Liver (tissue), 8 donors: ENCODE measurements at regions not wholly inside any gene's neighbourhood (a gene's known extent, or its start where the extent isn't known, plus 50 kb on each side); places are given as distances from the start of the nearest gene placed in this dataset.
A peak's percentile ranks its signal among the peaks of the same experiment; 100 is the strongest.

Experiments used
- DNase-seq: peaks from one replicate; pipeline ENCODE4 v3.0.0-alpha.2; 2017; ENCODE audit warnings: low spot score
- H3K27ac ChIP-seq, 2 donors: one replicate each; pipeline ENCODE4 v1.7.0; 2013; ENCODE audit warnings: inconsistent platforms in 2 of 2, low read length in 2 of 2, control low read depth in 1 of 2, low read depth in 1 of 2, mild to moderate bottlenecking in 1 of 2
- H3K27me3 ChIP-seq, 4 donors: one replicate each; pipeline versions ENCODE4 v1.6.1 to v1.7.0; 2013; ENCODE audit warnings: low read length in 3 of 4, inconsistent platforms in 1 of 4, mild to moderate bottlenecking in 1 of 4, moderate library complexity in 1 of 4; ENCODE audit not compliant: control insufficient read depth in 4 of 4, insufficient read depth in 4 of 4
- H3K36me3 ChIP-seq, 4 donors: one replicate each; pipeline versions ENCODE4 v1.6.1 to v1.7.0; 2013; ENCODE audit warnings: low read length in 3 of 4, mild to moderate bottlenecking in 3 of 4, low read depth in 1 of 4, moderate library complexity in 1 of 4; ENCODE audit not compliant: control insufficient read depth in 4 of 4, insufficient read depth in 3 of 4
- H3K4me1 ChIP-seq, 4 donors: one replicate each; pipeline versions ENCODE4 v1.6.1 to v1.7.0; 2013; ENCODE audit warnings: low read length in 3 of 4, mild to moderate bottlenecking in 3 of 4, moderate library complexity in 1 of 4; ENCODE audit not compliant: control insufficient read depth in 4 of 4, insufficient read depth in 4 of 4
- H3K4me3 ChIP-seq, 3 donors: one replicate each; pipeline versions ENCODE4 v1.6.1 to v1.7.0; 2013; ENCODE audit warnings: low read length in 3 of 3, control low read depth in 1 of 3, low read depth in 1 of 3, mild to moderate bottlenecking in 1 of 3
- H3K9ac ChIP-seq, 2 donors: one replicate each; pipeline ENCODE4 v1.7.0; 2013; ENCODE audit warnings: low read length in 2 of 2, mild to moderate bottlenecking in 2 of 2, moderate library complexity in 2 of 2, control low read depth in 1 of 2, low read depth in 1 of 2
- H3K9me3 ChIP-seq, 4 donors: one replicate each; pipeline versions ENCODE4 v1.6.1 to v1.7.0; 2013; ENCODE audit warnings: low read length in 3 of 4; ENCODE audit not compliant: control insufficient read depth in 4 of 4
- CTCF ChIP-seq: fragments of 150-350 bp; IDR thresholded peaks from 2 replicates; pipeline ENCODE4 v1.5.1; 2017; ENCODE audit warnings: improper control_type of control experiment, low read depth, low read length; ENCODE audit not compliant: missing input control
- EGR1 ChIP-seq, 2 donors: IDR thresholded peaks; 2 replicates each; pipeline ENCODE4 v1.6.1; 2016 to 2018; ENCODE audit warnings: antibody characterized with exemption in 2 of 2, low read depth in 2 of 2
- FOXA1 ChIP-seq: IDR thresholded peaks from 2 replicates; pipeline ENCODE4 v1.6.1; 2016; ENCODE audit warnings: antibody characterized with exemption
- FOXA2 ChIP-seq: IDR thresholded peaks from 2 replicates; pipeline ENCODE4 v1.6.1; 2016; ENCODE audit warnings: antibody characterized with exemption
- GABPA ChIP-seq, 2 donors: IDR thresholded peaks in 1 of 2; conservative IDR thresholded peaks in 1 of 2; 2 replicates each; pipeline ENCODE4 v1.6.1; 2016; ENCODE audit warnings: antibody characterized with exemption in 2 of 2, mild to moderate bottlenecking in 1 of 2, moderate library complexity in 1 of 2
- HNF4A ChIP-seq, 2 donors: conservative IDR thresholded peaks; 2 replicates each; pipeline ENCODE4 v1.6.1; 2016; ENCODE audit warnings: antibody characterized with exemption in 2 of 2, mild to moderate bottlenecking in 2 of 2
- HNF4G ChIP-seq: IDR thresholded peaks from 2 replicates; pipeline ENCODE4 v1.6.1; 2016; ENCODE audit warnings: antibody characterized with exemption
- JUND ChIP-seq, 2 donors: IDR thresholded peaks; 2 replicates each; pipeline ENCODE4 v1.6.1; 2016; ENCODE audit warnings: antibody characterized with exemption in 2 of 2
- MAX ChIP-seq: IDR thresholded peaks from 2 replicates; pipeline ENCODE4 v1.6.1; 2016; ENCODE audit warnings: antibody characterized with exemption
- NR2F2 ChIP-seq: IDR thresholded peaks from 2 replicates; pipeline ENCODE4 v1.6.1; 2016; ENCODE audit warnings: antibody characterized with exemption
- RAD21 ChIP-seq, 2 donors: IDR thresholded peaks; 2 replicates each; pipeline ENCODE4 v1.6.1; 2016; ENCODE audit warnings: antibody characterized with exemption in 2 of 2, mild to moderate bottlenecking in 2 of 2
- REST ChIP-seq: IDR thresholded peaks from 2 replicates; pipeline ENCODE4 v1.6.1; 2016; ENCODE audit warnings: antibody characterized with exemption, mild to moderate bottlenecking
- RXRA ChIP-seq, 2 donors: IDR thresholded peaks; 2 replicates each; pipeline ENCODE4 v1.6.1; 2017 to 2018; ENCODE audit warnings: antibody characterized with exemption in 2 of 2, mild to moderate bottlenecking in 1 of 2
- SP1 ChIP-seq: IDR thresholded peaks from 2 replicates; pipeline ENCODE4 v1.6.1; 2018; ENCODE audit warnings: antibody characterized with exemption, mild to moderate bottlenecking
- TAF1 ChIP-seq: conservative IDR thresholded peaks from 2 replicates; pipeline ENCODE4 v1.6.1; 2016; ENCODE audit warnings: antibody characterized with exemption, mild to moderate bottlenecking
- YY1 ChIP-seq: IDR thresholded peaks from 2 replicates; pipeline ENCODE4 v1.6.1; 2016; ENCODE audit warnings: antibody characterized with exemption, mild to moderate bottlenecking
- ZBTB33 ChIP-seq: IDR thresholded peaks from 2 replicates; pipeline ENCODE4 v1.6.1; 2016; ENCODE audit warnings: antibody characterized with exemption
- WGBS: extraction: QIAGEN DNeasy Blood & Tissue Kit; methylation state at CpG from one replicate; pipeline ENCODE4 v1.1.7; 2013; 5-methylcytosine and 5-hydroxymethylcytosine counted together
- donor health status: healthy.
- donor health status: healthy.
- donor health status: healthy.
- donor health status: healthy.
- donor health status: healthy.

- Histone ChIP-seq H3K27ac (no peak overlapping the region), H3K4me3 (no peak overlapping the region), H3K27me3 (no peaks in the 10 kb centered on the region), H3K9ac (no peak overlapping the region), H3K36me3 (no peaks in the 10 kb centered on the region), H3K9me3 (no peaks in the 10 kb centered on the region), H3K4me1 (peaks cover 0 to 3% (median 0%) of the 10 kb centered on the region in 4 donors)
- WGBS: 41% methylated on average over 16 of the region's 16 CpGs
- peak; percentile 80 for DNase-seq
- TF ChIP-seq MAX (no peak), RAD21 (IDR thresholded peaks at IDR 0.05) (peak; percentile 100), EGR1 (IDR thresholded peaks at IDR 0.05; ENCODE audit: low read depth in 2 of 2) (no peak), CTCF (peak; percentile 97), ZBTB33 (no peak)
Observed at GRCh38 chr1:84753516-84754385, 63.5 kb upstream of the SSX2IP start.

- H3K4me1 ChIP-seq: peaks cover 0 to 3% (median 0%) of the 10 kb centered on the region in 4 donors
- H3K9me3 ChIP-seq: no peaks in the 10 kb centered on the region
- H3K36me3 ChIP-seq: no peaks in the 10 kb centered on the region
- DNase-seq: no peak
- 71% methylated on average over 6 of the region's 6 CpGs for WGBS
- no peak overlapping the region for H3K9ac ChIP-seq
- H3K4me3 ChIP-seq: no peak overlapping the region
- no peaks in the 10 kb centered on the region for H3K27me3 ChIP-seq
- H3K27ac ChIP-seq: no peak overlapping the region
- no peak for TF ChIP-seq GABPA (IDR thresholded peaks at IDR 0.05 in 1 of 2, conservative IDR thresholded peaks at IDR 0.05 in 1 of 2)
- TF ChIP-seq EGR1 (IDR thresholded peaks at IDR 0.05; ENCODE audit: low read depth in 2 of 2): no peak
- no peak for TF ChIP-seq NR2F2
- no peak for TF ChIP-seq MAX
- no peak for TF ChIP-seq JUND (IDR thresholded peaks at IDR 0.05)
- TF ChIP-seq FOXA2: no peak
- TF ChIP-seq HNF4G: no peak
- TF ChIP-seq FOXA1: no peak
- TF ChIP-seq TAF1: no peak
- no peak for TF ChIP-seq ZBTB33
- TF ChIP-seq CTCF: no peak
- no peak for TF ChIP-seq HNF4A (conservative IDR thresholded peaks at IDR 0.05)
- TF ChIP-seq RXRA (IDR thresholded peaks at IDR 0.05): no peak
- no peak for TF ChIP-seq YY1
- TF ChIP-seq SP1: no peak
- no peak for TF ChIP-seq RAD21 (IDR thresholded peaks at IDR 0.05)
- no peak for TF ChIP-seq REST
Observed at GRCh38 chr1:84750110-84750730, 60.0 kb upstream of the SSX2IP start.
